GM23338 (cell line): ENCODE measurements at regions not wholly inside any gene's neighbourhood (a gene's known extent, or its start where the extent isn't known, plus 50 kb on each side); places are given as distances from the start of the nearest gene placed in this dataset.

ENCODE experiments used
- ATAC-seq: fragments of 200-7000 bp; cut with Tn5 transposase; 3 replicates; pipeline ENCODE4 v1.9.1; 2020
- DNase-seq: peaks from one replicate; pipeline ENCODE4 v3.0.0-alpha.2; 2015; ENCODE audit warnings: low spot score
- H2AFZ ChIP-seq: fragments of 200-600 bp; sonication (generic); 2 replicates; pipeline ENCODE4 v1.8.0; 2016; ENCODE audit warnings: antibody characterized with exemption, mild to moderate bottlenecking, moderate library complexity
- H3F3A ChIP-seq: fragments of 200-600 bp; sonication (generic); replicated peaks from 2 replicates; pipeline ENCODE4 v1.8.0; 2017; ENCODE audit warnings: antibody characterized with exemption, mixed run types, low read depth
- H3K27ac ChIP-seq: fragments of 200-600 bp; sonication (generic); 2 replicates; pipeline ENCODE4 v1.6.1; 2016; ENCODE audit warnings: low read depth
- H3K27me3 ChIP-seq: fragments of 200-600 bp; sonication (generic); 2 replicates; pipeline ENCODE4 v1.8.0; 2016; ENCODE audit warnings: mild to moderate bottlenecking, mixed run types, moderate library complexity; ENCODE audit not compliant: insufficient read depth
- H3K36me3 ChIP-seq: fragments of 200-600 bp; sonication (generic); 2 replicates; pipeline ENCODE4 v1.8.0; 2016; ENCODE audit warnings: mild to moderate bottlenecking; ENCODE audit not compliant: insufficient read depth
- H3K4me1 ChIP-seq: fragments of 200-600 bp; sonication (generic); 2 replicates; pipeline ENCODE4 v1.8.0; 2016; ENCODE audit warnings: mild to moderate bottlenecking, moderate library complexity; ENCODE audit not compliant: insufficient read depth
- H3K4me2 ChIP-seq: fragments of 200-600 bp; sonication (generic); 2 replicates; pipeline ENCODE4 v1.7.1; 2017; ENCODE audit warnings: mixed run types
- H3K4me3 ChIP-seq: fragments of 200-600 bp; sonication (generic); 2 replicates; pipeline ENCODE4 v1.6.1; 2016; ENCODE audit warnings: mixed run types
- H3K79me2 ChIP-seq: fragments of 200-600 bp; sonication (generic); replicated peaks from 2 replicates; pipeline ENCODE4 v1.8.0; 2017; ENCODE audit warnings: mild to moderate bottlenecking; ENCODE audit not compliant: insufficient read depth
- H3K9me2 ChIP-seq: fragments of 200-600 bp; sonication (generic); 2 replicates; pipeline ENCODE4 v1.8.0; 2017; ENCODE audit not compliant: insufficient read depth
- H4K20me1 ChIP-seq: fragments of 200-600 bp; sonication (generic); replicated peaks from 2 replicates; pipeline ENCODE4 v1.8.0; 2017; ENCODE audit warnings: mild to moderate bottlenecking; ENCODE audit not compliant: insufficient read depth
- H3K27ac Mint-ChIP-seq: 2 replicates; pipeline ENCODE4 v1.8.0; 2020; ENCODE audit warnings: inconsistent platforms, mild to moderate bottlenecking, moderate library complexity, mixed read lengths
- H3K27me3 Mint-ChIP-seq: 3 replicates; pipeline ENCODE4 v1.8.0; 2022; ENCODE audit warnings: low read depth, mild to moderate bottlenecking, moderate library complexity, mixed read lengths, inconsistent platforms; ENCODE audit not compliant: insufficient read depth, poor library complexity
- H3K36me3 Mint-ChIP-seq: 3 replicates; pipeline ENCODE4 v1.8.0; 2021; ENCODE audit warnings: low read depth, mild to moderate bottlenecking, inconsistent platforms, moderate library complexity, mixed read lengths
- H3K4me1 Mint-ChIP-seq: 3 replicates; pipeline ENCODE4 v1.8.0; 2020; ENCODE audit warnings: mild to moderate bottlenecking, inconsistent platforms, mixed read lengths
- H3K4me3 Mint-ChIP-seq: 3 replicates; pipeline ENCODE4 v1.8.0; 2021; ENCODE audit warnings: moderate library complexity, mild to moderate bottlenecking, inconsistent platforms, mixed read lengths
- H3K9me3 Mint-ChIP-seq: 3 replicates; pipeline ENCODE4 v1.8.0; 2020; ENCODE audit warnings: moderate library complexity, mild to moderate bottlenecking, inconsistent platforms, mixed read lengths
- CREB1 ChIP-seq: fragments of 250-450 bp; sonication (Bioruptor Pico); IDR thresholded peaks from 2 replicates; pipeline ENCODE4 v1.5.0; 2020; ENCODE audit warnings: low read depth, mild to moderate bottlenecking, moderate library complexity
- CTCF ChIP-seq, 2 experiments: fragments of 200-600 bp in 1 of 2; sonication (generic) in 1 of 2; conservative IDR thresholded peaks; 2 replicates each; pipeline versions ENCODE4 v1.5.1 to v1.6.1; 2016 to 2017; ENCODE audit warnings: antibody characterized with exemption in 2 of 2, low read depth in 2 of 2, mild to moderate bottlenecking in 2 of 2, moderate library complexity in 1 of 2
- EZH2 ChIP-seq: fragments of 200-600 bp; sonication (generic); IDR thresholded peaks from one replicate; pipeline ENCODE4 v1.8.0; 2017; ENCODE audit warnings: antibody characterized with exemption, mild to moderate bottlenecking, low read depth; ENCODE audit not compliant: unreplicated experiment
- REST ChIP-seq: IDR thresholded peaks from one replicate; pipeline ENCODE4 v1.6.1; 2018; ENCODE audit warnings: antibody characterized with exemption; ENCODE audit not compliant: unreplicated experiment
- ZNF114 ChIP-seq: fragments of 250-450 bp; sonication (Bioruptor Pico); IDR thresholded peaks from 2 replicates; pipeline ENCODE4 v1.5.0; 2020; ENCODE audit warnings: mild to moderate bottlenecking, moderate library complexity
- ZNF462 ChIP-seq: fragments of 250-450 bp; sonication (Bioruptor Pico); IDR thresholded peaks from 2 replicates; pipeline ENCODE4 v1.5.0; 2020; ENCODE audit warnings: mild to moderate bottlenecking, moderate library complexity
- TF ChIP-seq, protein P1 (sequence below): IDR thresholded peaks from 2 replicates; pipeline ENCODE4 v1.6.1; 2016; ENCODE audit warnings: antibody characterized with exemption

GRCh38 chr1:218163371-218163770 is 121.7 kb upstream of the RRP15 start (continued):
- TF ChIP-seq REST (no peak), CTCF (conservative IDR thresholded peaks at IDR 0.05; ENCODE audit: low read depth in 2 of 2) (no peak), CREB1 (CRISPR knock-in tag) (no peak)

GRCh38 chr1:218164111-218164929 is 120.8 kb upstream of the RRP15 start:
- peak overlapping the region; percentile 78 for H3K4me3 ChIP-seq
- peak in 1 of 2 experiments; percentile 28; a peak in 1 of 4 replicates for TF ChIP-seq CTCF (conservative IDR thresholded peaks at IDR 0.05; ENCODE audit: low read depth in 2 of 2)
- peak; percentile 16 for TF ChIP-seq EZH2
- no peak for TF ChIP-seq ZNF462
- TF ChIP-seq, protein P1, sequence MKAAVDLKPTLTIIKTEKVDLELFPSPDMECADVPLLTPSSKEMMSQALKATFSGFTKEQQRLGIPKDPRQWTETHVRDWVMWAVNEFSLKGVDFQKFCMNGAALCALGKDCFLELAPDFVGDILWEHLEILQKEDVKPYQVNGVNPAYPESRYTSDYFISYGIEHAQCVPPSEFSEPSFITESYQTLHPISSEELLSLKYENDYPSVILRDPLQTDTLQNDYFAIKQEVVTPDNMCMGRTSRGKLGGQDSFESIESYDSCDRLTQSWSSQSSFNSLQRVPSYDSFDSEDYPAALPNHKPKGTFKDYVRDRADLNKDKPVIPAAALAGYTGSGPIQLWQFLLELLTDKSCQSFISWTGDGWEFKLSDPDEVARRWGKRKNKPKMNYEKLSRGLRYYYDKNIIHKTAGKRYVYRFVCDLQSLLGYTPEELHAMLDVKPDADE = no peak
- TF ChIP-seq ZNF114 (CRISPR knock-in tag) = no peak

More at GRCh38 chr1:218164111-218164929, 120.8 kb upstream of the RRP15 start:
- peak overlapping the region; percentile 84 for H2AFZ ChIP-seq
- H3F3A ChIP-seq = 0 out of 2 replicates have a peak, but pooled peaks cover 6% of the 10 kb centered on the region
- H3K4me2 ChIP-seq = peak overlapping the region; percentile 94
- H3K4me1 ChIP-seq = peaks cover 30% of the 10 kb centered on the region
- H3K27me3 ChIP-seq = peaks cover 39% of the 10 kb centered on the region
- peak; percentile 89 for ATAC-seq
- H3K36me3 ChIP-seq = no peaks in the 10 kb centered on the region
- 0 out of 2 replicates have a peak overlapping the region, but pooled peaks have one; percentile 10 for H3K27ac Mint-ChIP-seq
- H4K20me1 ChIP-seq = no peaks in the 10 kb centered on the region
- no peaks in the 10 kb centered on the region for H3K9me2 ChIP-seq
- no peaks in the 10 kb centered on the region for H3K79me2 ChIP-seq
- no peaks in the 10 kb centered on the region for H3K36me3 Mint-ChIP-seq
- DNase-seq = peak; percentile 92
- H3K9me3 Mint-ChIP-seq = no peaks in the 10 kb centered on the region; the same call in 2 of the 3 replicates
- no peak overlapping the region; the same call in 1 of the 2 replicates for H3K27ac ChIP-seq
- H3K4me1 Mint-ChIP-seq = peaks cover 26% of the 10 kb centered on the region
- H3K4me3 Mint-ChIP-seq = peak overlapping the region; percentile 85
- peaks cover 8% of the 10 kb centered on the region for H3K27me3 Mint-ChIP-seq
